ENCODE measurements at regions not wholly inside any gene's neighbourhood (a gene's known extent, or its start where the extent isn't known, plus 50 kb on each side); places are given as distances from the start of the nearest gene placed in this dataset.

GRCh38 chr3:156609546-156609945, 54.6 kb upstream of the SSR3 start:
- no peaks in the 10 kb centered on the region for H3K9me3 ChIP-seq (ENCODE audit: control insufficient read depth in 1 of 2, low read length in 2 of 2)
- no peak overlapping the region for H3K27ac ChIP-seq (ENCODE audit: low read depth, low read length)
- H3K9ac ChIP-seq (ENCODE audit: low read depth in 1 of 2, low read length in 2 of 2) = no peak overlapping the region
- H3K27me3 ChIP-seq (ENCODE audit: control insufficient read depth in 1 of 2, insufficient read depth in 2 of 2, low read length in 2 of 2) = no peaks in the 10 kb centered on the region
- H3K36me3 ChIP-seq (ENCODE audit: control insufficient read depth in 1 of 2, insufficient read depth in 2 of 2, low read length in 2 of 2) = no peaks in the 10 kb centered on the region
- H3K4me1 ChIP-seq (ENCODE audit: control insufficient read depth in 1 of 2, insufficient read depth in 2 of 2, low read length in 2 of 2) = peaks cover 20 to 23% of the 10 kb centered on the region in 2 donors
- no peak overlapping the region for H3K4me3 ChIP-seq (ENCODE audit: low read depth in 1 of 2, low read length in 2 of 2)

GRCh38 chr3:156608601-156609514, 53.9 kb upstream of the SSR3 start:
- H3K9ac ChIP-seq (ENCODE audit: low read depth in 1 of 2, low read length in 2 of 2) = no peak overlapping the region
- no peak overlapping the region for H3K27ac ChIP-seq (ENCODE audit: low read depth, low read length)

DNA sequence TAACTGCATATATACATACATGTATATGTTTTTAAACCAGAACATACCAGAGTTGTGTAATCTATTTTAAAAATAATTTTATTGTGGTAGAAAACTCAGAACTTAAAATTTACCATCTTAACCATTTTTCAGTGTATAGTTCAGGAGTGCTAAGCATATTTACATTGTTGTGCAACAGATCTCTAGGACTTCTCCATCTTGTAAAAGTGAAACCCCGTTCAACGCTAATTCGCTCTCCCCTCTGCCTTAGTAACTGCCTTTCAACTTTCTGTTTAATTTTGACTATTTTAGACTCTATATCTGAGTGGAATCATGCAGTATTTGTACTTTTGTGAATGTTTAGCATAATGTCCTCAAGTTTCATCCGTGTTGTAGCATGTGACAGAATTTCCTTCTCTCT, 51.8 kb upstream of the SSR3 start:
- Histone ChIP-seq H3K27ac (ENCODE audit: low read depth, low read length) (no peak overlapping the region), H3K4me1 (ENCODE audit: control insufficient read depth in 1 of 2, insufficient read depth in 2 of 2, low read length in 2 of 2) (peaks cover 20% of the 10 kb centered on the region in 2 donors), H3K36me3 (ENCODE audit: control insufficient read depth in 1 of 2, insufficient read depth in 2 of 2, low read length in 2 of 2) (no peaks in the 10 kb centered on the region), H3K9ac (ENCODE audit: low read depth in 1 of 2, low read length in 2 of 2) (no peak overlapping the region), H3K4me3 (ENCODE audit: low read depth in 1 of 2, low read length in 2 of 2) (peak overlapping the region in 1 of 2 donors; percentile 72), H3K9me3 (ENCODE audit: control insufficient read depth in 1 of 2, low read length in 2 of 2) (no peaks in the 10 kb centered on the region), H3K27me3 (ENCODE audit: control insufficient read depth in 1 of 2, insufficient read depth in 2 of 2, low read length in 2 of 2) (no peaks in the 10 kb centered on the region)

More at GRCh38 chr3:156608601-156609514, 53.9 kb upstream of the SSR3 start:
- Histone ChIP-seq H3K4me1 (ENCODE audit: control insufficient read depth in 1 of 2, insufficient read depth in 2 of 2, low read length in 2 of 2) (peaks cover 20 to 23% of the 10 kb centered on the region in 2 donors), H3K4me3 (ENCODE audit: low read depth in 1 of 2, low read length in 2 of 2) (no peak overlapping the region), H3K9me3 (ENCODE audit: control insufficient read depth in 1 of 2, low read length in 2 of 2) (no peaks in the 10 kb centered on the region), H3K36me3 (ENCODE audit: control insufficient read depth in 1 of 2, insufficient read depth in 2 of 2, low read length in 2 of 2) (no peaks in the 10 kb centered on the region), H3K27me3 (ENCODE audit: control insufficient read depth in 1 of 2, insufficient read depth in 2 of 2, low read length in 2 of 2) (no peaks in the 10 kb centered on the region)

DNA sequence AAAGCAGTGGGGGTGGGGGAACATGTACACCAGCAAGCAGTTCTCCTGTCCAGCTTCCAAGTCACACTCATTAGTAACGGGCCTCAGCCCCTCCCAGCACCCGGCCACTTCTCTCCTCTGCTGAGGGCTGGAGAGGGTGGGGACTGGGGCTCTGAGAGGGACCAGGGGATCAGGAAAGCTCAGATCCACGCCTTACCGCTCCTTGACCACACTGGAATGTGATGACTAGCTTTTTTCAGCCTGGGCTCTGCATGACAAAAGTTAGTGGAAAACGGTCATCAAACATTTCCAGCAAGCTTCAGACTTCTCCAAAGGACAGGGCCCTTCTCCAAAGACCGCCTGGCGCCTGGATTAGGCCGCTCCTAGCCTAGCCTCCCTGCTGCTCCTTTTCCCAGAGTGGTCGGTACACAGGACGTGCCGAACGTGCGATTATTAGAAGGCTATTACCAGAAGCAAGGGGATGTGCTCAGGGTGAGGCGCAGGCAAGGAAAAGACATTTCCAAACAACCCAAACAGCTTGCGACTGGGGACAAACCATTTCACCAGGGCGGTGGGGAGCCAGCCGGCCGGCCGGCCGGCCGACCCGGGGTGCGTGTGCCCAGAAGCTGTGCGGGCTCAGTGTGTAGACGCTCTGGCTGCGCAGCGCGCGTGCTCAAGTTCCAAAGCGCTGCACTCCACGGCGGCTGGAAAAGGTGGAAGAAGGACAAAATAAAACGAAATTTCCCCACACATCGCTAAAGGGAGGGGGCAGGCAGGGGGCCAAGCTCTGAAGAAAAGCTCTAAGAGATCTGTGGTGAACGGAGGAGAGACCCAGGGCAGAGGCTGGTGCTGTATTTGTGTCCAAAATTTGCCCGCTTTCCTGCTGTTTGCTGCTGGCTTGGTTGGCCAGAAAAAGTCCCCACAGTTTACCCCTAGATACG, 51.0 kb upstream of the SSR3 start:
- Histone ChIP-seq H3K4me3 (ENCODE audit: low read depth in 1 of 2, low read length in 2 of 2) (peak overlapping the region; percentile 72), H3K9me3 (ENCODE audit: control insufficient read depth in 1 of 2, low read length in 2 of 2) (no peaks in the 10 kb centered on the region), H3K27ac (ENCODE audit: low read depth, low read length) (no peak overlapping the region), H3K4me1 (ENCODE audit: control insufficient read depth in 1 of 2, insufficient read depth in 2 of 2, low read length in 2 of 2) (peaks cover 19 to 20% of the 10 kb centered on the region in 2 donors), H3K9ac (ENCODE audit: low read depth in 1 of 2, low read length in 2 of 2) (peak overlapping the region; percentile 52 to 57), H3K36me3 (ENCODE audit: control insufficient read depth in 1 of 2, insufficient read depth in 2 of 2, low read length in 2 of 2) (no peaks in the 10 kb centered on the region), H3K27me3 (ENCODE audit: control insufficient read depth in 1 of 2, insufficient read depth in 2 of 2, low read length in 2 of 2) (no peaks in the 10 kb centered on the region)

DNA sequence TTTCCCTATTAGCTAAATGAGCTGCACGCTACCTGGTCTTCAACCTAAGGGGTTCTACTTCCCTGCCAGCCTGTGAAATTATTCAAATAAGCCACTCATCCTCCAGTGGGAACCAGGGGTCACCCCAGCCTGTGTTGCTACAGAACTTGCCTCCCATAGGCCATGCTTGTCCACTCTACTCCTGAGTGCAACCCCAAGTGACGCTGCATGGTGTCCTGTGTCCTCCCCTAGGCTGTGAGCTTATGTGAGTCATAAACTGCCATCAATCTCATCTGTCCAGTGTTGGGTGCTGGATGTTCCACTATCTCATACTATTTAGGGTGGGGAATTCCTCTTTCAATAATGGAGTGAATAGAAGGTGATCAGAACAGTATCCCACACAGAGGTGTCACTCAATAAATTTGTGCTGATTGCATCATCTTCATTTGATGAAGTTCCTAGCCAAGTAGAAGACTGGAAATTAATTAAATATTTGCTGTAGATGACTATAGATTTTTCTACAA, 49.8 kb upstream of the SSR3 start:
- Histone ChIP-seq H3K4me1 (ENCODE audit: control insufficient read depth in 1 of 2, insufficient read depth in 2 of 2, low read length in 2 of 2) (peaks cover 15 to 16% of the 10 kb centered on the region in 2 donors), H3K27ac (ENCODE audit: low read depth, low read length) (no peak overlapping the region), H3K9ac (ENCODE audit: low read depth in 1 of 2, low read length in 2 of 2) (no peak overlapping the region), H3K36me3 (ENCODE audit: control insufficient read depth in 1 of 2, insufficient read depth in 2 of 2, low read length in 2 of 2) (no peaks in the 10 kb centered on the region), H3K9me3 (ENCODE audit: control insufficient read depth in 1 of 2, low read length in 2 of 2) (no peaks in the 10 kb centered on the region), H3K4me3 (ENCODE audit: low read depth in 1 of 2, low read length in 2 of 2) (no peak overlapping the region), H3K27me3 (ENCODE audit: control insufficient read depth in 1 of 2, insufficient read depth in 2 of 2, low read length in 2 of 2) (no peaks in the 10 kb centered on the region)

Data from duodenal mucosa (tissue), 2 donors.